ENCODE measurements at regions not wholly inside any gene's neighbourhood (a gene's known extent, or its start where the extent isn't known, plus 50 kb on each side); places are given as distances from the start of the nearest gene placed in this dataset.

DNA sequence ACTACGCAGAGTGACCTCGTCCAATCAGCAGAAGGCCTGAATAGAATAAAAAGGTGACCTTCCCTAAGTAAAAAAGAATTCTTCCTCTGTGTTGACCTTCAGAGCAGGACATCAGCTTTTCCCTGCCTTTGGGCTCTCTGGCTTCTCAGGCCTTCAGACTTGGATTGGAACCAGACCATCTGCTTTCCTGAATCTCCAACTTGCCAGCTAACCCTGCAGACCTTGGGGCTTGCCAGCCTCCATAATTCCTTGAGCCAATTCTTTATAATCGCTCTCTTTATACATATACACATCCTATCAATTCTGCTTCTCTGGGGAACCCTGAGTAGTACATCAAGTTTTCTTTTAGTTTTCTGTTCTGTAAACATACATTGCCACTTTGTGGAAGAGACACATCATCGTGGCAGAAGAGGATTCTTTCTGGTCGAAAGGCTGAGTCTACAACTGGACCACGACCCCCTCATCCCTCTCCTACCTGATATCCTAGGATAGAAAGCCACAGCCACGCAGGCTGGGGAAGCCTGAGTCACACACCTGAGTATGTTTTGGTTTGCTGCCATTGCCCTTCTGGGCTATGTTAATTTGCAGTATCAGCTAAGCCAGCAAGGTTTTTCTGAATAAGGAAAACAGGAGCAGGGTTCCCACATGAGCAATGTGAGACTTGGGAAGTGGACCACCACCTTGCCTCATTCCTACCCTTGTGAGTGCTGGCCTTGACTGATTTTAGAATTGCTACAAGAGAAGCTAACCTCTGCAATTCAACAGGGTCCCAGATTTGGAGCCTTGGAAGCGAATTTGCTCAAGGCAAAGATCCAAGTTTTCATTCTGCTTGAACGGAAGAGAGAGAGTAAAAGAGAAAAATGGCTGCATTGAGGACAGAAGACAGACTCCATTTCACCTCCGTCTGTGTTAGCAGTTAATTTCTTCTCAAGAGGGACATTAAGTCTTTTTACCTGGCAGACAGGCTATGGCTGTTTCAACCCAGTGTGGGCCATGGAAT is 445.2 kb upstream of the FZD8 start:
- in situ Hi-C loops (cut with HindIII; ENCODE audit: low pct_unique_long_range_greater_than_20kb, low sequenced_read_pairs): no loop called here
- no peak for DNase-seq (ENCODE audit: low read depth, low spot score)

DNA sequence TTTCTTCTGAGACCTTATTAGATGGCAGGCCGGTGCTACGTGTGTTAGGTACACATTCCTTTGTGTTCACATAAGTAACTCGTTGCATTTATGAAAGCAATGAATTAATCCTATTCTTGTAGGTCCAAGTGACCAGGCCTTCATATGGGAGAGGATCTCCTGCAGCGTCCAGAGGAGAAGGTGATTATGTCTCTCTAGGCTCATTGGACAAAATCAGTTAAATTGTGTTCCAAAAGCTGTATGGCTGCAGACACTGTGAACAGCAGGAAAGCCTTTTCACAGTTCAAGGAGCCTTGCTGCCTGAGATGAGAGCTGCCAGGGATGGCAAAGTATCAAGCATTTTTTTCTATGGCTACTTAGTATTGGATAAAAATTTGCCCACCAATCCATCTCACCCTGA is 433.1 kb upstream of the FZD8 start:
- no peak for DNase-seq (ENCODE audit: low read depth, low spot score)
- in situ Hi-C loops (cut with HindIII; ENCODE audit: low pct_unique_long_range_greater_than_20kb, low sequenced_read_pairs): no loop called here

DNA sequence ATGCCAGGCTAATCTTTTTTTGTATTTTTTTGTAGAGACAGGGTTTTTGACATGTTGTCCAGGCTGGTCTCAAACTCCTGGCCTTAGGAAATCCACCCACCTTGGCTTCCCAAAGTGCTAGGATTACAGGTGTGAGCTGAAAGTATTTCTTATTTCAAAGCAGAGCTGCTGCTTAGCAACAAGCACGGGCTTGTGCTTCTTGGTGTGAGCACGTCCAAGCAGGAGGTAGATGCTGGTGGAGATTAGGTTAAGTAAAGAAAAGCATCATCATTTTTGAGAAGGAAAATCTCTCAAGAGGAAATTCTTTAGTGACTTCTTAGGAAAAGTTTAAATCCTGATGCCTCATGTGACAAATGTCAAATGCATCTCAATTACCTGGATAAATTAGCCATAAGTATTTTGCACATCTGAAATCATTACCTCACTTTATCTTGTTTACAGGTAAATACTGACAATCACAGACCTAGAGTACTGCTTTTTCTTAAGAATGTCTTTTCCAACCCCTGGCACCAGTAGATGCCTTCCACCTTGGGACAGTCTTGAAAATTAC is 431.8 kb upstream of the FZD8 start:
- in situ Hi-C loops (cut with HindIII; ENCODE audit: low pct_unique_long_range_greater_than_20kb, low sequenced_read_pairs): no loop called here
- DNase-seq (ENCODE audit: low read depth, low spot score): no peak

DNA sequence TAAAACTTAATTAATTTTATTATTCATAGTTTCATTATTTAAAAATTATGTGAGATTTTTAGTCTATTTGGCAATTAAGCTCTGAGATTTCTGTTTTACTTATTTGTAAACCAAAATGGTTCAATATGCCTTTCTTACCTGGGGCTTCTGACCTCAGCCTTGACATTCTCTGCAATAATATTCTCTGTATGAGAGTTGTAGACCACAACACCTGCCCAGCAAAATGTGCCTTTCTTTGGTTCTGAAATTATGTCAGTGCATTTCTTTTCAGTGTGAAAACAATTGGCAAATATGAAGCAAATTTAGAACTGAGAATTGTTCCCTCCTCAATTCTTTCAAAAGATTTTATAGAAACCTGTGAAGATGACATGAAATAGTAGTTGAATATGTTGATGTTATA is 426.4 kb upstream of the FZD8 start:
- in situ Hi-C loops (cut with HindIII; ENCODE audit: low pct_unique_long_range_greater_than_20kb, low sequenced_read_pairs): no loop called here
- DNase-seq (ENCODE audit: low read depth, low spot score): no peak

DNA sequence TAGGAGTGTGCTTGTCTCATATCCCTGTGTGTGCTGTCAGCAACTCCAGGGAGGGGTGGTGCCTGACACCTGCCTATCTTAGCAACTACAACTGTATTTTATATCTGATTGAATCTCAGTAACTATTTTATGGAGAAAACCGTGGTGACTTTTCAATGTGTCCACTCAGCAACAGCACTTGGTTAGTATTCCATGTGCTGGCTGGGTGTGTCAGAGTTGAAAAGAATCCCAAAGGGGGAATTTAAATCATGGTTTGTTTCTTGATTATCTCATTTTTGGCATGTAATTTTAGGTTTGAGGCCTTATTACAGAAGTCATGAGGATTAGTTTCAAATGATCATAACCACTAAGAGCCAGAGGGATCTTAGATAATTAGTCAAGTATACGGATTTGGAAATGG is 425.7 kb upstream of the FZD8 start:
- DNase-seq (ENCODE audit: low read depth, low spot score): no peak
- in situ Hi-C loops (cut with HindIII; ENCODE audit: low pct_unique_long_range_greater_than_20kb, low sequenced_read_pairs): no loop called here

DNA sequence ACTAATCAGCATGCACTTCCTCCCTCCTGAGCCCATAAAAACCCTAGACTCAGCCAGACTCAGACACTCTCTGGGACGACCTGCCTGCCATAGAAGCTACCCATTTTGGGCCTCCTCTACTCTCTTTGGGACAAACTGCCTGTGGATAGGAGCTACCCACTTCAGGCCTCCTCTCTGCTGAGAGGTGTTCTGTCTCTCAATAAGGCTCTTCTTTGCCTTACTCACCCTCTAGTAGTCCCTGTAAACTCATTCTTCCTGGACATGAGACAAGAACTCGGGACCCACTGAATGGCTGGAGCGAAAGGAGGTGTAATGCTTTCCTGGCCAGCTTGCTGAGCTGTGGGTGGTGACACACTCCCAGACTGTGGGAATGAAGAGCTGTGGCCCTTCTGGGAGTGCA is 424.8 kb upstream of the FZD8 start:
- in situ Hi-C loops (cut with HindIII; ENCODE audit: low pct_unique_long_range_greater_than_20kb, low sequenced_read_pairs): no loop called here
- DNase-seq (ENCODE audit: low read depth, low spot score): no peak

DNA sequence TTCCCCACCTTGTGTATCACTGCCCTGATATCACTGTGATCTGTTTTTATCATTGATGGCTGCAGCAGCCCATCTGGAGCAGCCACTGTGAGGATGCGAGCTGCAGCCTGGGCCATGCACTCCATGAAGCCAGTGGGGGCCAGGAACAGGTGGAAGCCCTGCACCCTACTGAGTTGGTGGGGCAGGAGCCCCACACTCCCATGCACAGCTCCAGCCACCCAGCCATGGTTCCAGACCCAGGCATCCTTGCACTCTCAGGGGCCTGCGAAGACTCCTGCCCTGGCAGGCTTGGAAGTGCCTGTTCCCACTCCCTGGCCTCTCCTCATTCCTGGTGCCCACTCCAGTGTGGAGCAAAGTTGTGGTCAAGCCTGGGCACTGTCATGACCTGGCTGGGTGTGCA is 424.0 kb upstream of the FZD8 start:
- in situ Hi-C loops (cut with HindIII; ENCODE audit: low pct_unique_long_range_greater_than_20kb, low sequenced_read_pairs): no loop called here

DNA sequence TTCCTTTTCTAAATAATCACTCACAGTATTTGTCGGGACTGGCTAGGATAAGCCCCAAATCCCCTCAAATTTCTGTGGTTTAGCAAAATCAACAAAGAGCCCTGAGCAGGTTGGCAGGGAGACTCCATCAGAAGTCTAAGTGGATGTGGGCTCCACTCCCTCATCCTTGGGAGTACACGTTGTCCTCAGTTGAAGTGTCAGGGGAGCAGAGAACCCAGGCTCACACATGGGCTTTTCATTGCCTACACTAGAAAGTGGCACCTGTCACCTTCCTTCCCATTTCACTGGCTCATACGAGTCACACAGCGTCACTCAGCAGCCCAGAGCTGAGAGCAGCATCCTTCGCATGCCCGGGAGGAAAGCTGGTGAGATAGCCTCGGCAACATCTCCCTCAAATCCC is 421.3 kb upstream of the FZD8 start:
- in situ Hi-C loops (cut with HindIII; ENCODE audit: low pct_unique_long_range_greater_than_20kb, low sequenced_read_pairs): no loop called here
- DNase-seq (ENCODE audit: low read depth, low spot score): no peak

More for the DNA sequence above, 424.0 kb upstream of the FZD8 start:
- DNase-seq (ENCODE audit: low read depth, low spot score): no peak

DNA sequence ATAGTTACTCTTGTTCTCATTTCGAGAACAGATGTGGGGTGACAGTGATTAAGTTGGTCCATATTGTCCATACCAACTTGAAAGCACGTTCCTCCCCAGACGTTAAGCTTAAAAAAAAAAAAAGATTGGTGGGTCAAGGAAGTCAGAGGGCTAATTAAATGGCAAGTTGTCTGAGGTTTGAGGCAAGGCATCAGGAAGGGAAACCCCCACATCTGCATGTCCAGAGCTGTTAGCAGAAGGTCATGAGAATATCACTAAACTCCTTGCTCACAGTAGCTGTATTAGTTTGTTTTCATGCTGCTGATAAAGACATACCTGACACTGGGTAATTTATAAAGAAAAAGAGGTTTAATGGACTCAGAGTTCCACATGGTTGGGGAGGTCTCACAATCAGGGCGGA is 415.6 kb upstream of the FZD8 start:
- no peak for DNase-seq (ENCODE audit: low read depth, low spot score)
- in situ Hi-C loops (cut with HindIII; ENCODE audit: low pct_unique_long_range_greater_than_20kb, low sequenced_read_pairs): no loop called here

DNA sequence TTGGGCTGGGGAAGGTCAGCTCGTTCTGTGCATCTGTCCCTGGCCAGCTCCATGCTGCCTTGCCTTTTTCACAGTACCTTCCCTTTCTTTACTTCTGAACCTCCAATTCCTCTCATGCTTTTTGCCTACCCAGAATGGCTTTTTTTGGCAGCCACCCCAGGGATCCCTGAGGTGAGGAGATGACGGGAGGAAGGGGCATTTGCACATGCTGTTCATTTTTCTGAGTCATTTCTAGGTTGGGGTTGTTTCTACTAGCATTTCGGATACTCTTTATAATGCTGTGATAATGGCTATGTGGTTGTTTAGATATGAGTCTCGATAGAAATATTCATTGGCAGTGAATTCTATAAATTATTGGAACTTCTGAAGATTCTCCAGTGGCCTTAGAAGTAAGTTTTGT is 415.1 kb upstream of the FZD8 start:
- DNase-seq (ENCODE audit: low read depth, low spot score): no peak
- in situ Hi-C loops (cut with HindIII; ENCODE audit: low pct_unique_long_range_greater_than_20kb, low sequenced_read_pairs): no loop called here

DNA sequence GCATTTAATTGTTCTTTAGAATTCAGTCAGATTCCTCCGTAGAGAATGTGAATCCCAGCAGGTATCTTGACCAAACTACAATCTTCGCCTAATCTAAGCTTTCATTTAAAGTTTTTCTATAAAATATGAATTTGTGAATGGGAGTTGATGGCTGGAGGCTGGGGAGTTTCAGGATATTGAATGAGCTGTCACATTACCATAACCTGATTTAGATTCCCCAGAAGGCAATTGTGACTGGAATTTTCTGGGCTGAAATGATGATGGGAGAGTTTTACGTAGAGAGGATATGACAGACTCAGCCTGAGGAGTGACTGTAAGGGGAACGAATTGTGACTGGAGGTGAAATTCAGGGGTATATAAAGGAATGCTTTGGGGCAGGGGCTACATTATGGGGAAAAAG is 411.7 kb upstream of the FZD8 start:
- in situ Hi-C loops (cut with HindIII; ENCODE audit: low pct_unique_long_range_greater_than_20kb, low sequenced_read_pairs): no loop called here
- DNase-seq (ENCODE audit: low read depth, low spot score): no peak

DNA sequence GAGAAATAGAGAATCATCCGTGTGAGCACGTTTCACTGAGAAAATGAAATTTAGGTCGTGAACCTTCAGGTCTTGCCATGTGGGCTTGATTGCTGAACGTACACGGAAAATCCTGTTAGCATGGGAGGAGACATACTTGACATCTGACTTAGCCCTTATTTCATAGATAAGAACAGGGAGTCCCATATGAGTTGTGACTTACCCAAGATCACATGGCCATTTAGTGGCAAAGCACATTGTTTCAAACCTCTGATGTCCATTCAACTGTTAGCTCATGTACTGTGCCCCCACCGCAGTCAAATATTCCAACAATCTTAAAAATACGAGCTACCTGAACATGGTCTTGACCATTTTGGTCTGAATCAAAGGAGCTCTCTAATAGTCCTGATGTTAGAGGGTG is 411.2 kb upstream of the FZD8 start:
- DNase-seq (ENCODE audit: low read depth, low spot score): no peak
- in situ Hi-C loops (cut with HindIII; ENCODE audit: low pct_unique_long_range_greater_than_20kb, low sequenced_read_pairs): no loop called here

DNA sequence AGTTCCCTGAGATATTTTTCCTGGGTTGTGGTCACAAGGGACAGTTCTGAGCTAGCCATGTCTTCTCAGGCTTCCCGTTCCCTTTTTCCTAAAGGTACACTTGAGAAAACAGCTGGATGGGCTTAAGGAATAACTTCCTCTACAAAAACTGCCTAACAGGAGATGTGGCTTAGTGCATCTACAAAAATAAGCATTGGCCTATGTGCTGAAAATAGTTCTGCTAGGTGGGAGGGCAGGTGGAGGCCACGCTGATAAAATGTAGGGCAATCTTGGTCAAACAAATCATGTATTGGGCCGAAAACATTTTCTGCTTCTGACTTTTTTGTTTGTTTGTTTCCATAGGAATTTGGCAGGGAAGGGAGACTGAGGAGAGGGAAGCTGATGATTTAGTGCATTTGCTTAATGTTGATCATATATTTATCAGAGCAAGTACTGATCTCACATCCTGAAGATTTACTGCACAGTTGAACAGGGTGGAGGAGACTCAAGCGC is 409.4 kb upstream of the FZD8 start:
- no peak for DNase-seq (ENCODE audit: low read depth, low spot score)
- in situ Hi-C loops (cut with HindIII; ENCODE audit: low pct_unique_long_range_greater_than_20kb, low sequenced_read_pairs): no loop called here

DNA sequence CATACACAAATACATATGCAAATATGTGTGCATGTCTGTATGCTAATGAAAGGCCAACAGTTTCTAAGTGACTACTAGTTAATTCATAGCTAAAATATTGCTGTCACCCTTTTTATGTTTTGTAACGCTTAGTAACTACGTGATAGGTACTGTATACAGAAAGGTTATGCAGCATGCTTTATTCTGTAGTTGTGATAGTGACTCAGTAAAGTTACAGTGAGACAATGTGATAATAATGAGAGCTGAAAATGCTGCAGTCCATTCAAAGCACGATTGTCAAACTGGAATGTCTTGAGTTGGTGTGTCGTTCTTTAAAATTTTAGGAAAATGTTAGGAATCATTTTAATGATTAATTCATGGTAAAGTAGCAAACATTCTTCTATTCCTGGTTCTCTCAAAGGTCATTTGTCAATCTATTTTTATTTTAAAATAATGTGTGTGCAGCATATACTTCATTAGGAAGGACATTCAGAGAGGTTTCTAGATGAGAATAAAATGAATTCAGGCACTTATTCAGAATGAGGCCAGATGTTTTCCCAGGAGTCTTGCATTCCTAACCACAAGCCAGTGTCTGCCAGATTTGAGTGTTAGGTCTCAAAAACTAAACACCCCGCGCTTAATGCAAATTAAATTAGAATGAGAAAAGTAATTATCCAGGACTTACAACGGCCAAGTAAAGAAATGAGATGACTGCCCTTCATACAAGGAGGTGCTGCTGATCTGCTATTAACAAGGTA is 408.8 kb upstream of the FZD8 start:
- in situ Hi-C loops (cut with HindIII; ENCODE audit: low pct_unique_long_range_greater_than_20kb, low sequenced_read_pairs): no loop called here

DNA sequence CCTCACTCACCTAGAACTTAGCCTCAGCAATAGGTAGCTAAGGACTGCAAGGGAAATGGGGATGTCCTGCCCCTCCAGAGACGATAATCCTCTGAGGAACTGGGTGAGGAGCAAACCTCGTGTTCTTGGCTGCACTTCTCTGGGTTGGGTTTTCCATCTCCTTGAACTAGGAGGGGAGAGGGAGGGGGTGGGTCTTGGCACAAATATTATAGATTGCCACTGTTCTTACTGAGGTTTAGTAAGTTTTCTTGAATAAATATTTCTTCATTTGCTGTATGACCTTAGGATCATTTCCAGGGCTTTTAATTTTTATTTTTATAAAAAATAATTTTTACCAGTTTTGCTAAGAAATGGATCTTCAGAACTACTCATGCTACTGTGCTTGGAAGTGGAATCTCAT is 406.7 kb upstream of the FZD8 start:
- in situ Hi-C loops (cut with HindIII; ENCODE audit: low pct_unique_long_range_greater_than_20kb, low sequenced_read_pairs): no loop called here
- no peak for DNase-seq (ENCODE audit: low read depth, low spot score)

More for the DNA sequence above, 408.8 kb upstream of the FZD8 start:
- DNase-seq (ENCODE audit: low read depth, low spot score): no peak

DNA sequence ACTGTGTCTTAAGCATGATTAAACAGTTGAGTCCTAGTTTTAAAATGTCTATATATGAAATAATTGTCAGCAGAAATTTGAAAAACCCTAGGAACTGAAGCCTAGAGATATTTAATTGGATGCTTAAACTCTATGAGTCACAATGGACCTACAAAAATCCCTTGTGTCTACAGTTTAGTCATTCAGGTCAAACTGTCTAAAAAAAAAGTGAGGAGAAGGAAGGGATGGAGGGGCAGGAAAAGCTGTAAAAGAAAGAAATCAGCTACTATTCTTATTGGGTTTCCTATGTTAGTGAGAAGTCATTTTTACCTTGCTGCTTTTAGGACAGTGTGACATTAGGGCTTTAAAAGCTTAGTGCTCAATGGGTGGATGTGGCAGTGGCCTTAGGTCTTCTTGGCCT is 406.1 kb upstream of the FZD8 start:
- in situ Hi-C loops (cut with HindIII; ENCODE audit: low pct_unique_long_range_greater_than_20kb, low sequenced_read_pairs): no loop called here
- no peak for DNase-seq (ENCODE audit: low read depth, low spot score)

DNA sequence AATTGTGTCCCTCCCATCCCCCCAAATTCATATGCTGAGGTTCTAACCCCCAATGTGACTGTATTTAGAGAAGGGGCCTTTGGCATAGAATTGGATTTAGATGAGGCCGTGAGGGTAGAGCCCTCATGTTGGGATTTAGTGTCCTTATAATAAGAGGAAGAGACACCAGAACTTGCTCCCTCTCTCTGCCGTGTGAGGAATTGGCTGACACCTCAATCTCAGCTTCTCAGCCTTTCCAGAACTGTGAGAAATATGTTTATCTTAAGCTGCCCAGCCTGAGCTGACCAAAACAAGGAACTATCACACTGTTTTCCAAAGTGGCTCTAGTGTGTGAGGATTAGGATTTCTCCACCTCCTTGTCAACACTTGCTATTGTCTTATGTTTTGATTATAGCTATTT is 400.0 kb upstream of the FZD8 start:
- DNase-seq (ENCODE audit: low read depth, low spot score): peak; percentile 15
- in situ Hi-C loops (cut with HindIII; ENCODE audit: low pct_unique_long_range_greater_than_20kb, low sequenced_read_pairs): no loop called here

DNA sequence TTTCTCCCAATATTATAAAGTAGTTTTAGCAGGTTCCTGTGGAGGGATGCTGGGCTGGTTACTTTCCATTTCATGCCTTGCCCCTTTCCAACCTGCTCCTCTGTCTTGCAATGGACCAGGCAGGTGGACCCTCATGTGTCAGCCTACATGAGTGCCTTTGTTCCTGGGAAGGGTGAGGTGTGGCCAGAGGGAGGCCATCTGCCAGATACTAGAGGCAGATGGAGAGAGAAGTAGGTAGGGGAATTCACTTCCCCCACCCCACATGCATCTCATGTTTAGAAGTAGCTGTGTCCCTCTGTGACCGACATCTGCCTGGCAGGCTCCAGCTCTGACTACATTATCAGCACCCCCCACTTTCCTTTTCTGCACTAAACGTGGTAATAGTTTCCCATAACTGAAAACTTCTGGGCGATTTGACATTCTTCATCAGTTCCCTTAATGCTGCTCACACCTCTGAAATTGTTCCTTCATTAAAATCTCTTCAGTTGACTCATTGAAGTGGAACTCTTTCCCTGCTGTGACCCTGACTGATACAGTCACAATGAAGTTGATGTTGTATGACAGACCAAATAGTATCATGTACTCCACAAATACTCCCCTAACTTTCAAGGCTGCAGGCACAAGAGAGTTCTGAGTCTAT is 396.3 kb upstream of the FZD8 start:
- in situ Hi-C loops (cut with HindIII; ENCODE audit: low pct_unique_long_range_greater_than_20kb, low sequenced_read_pairs): no loop called here
- DNase-seq (ENCODE audit: low read depth, low spot score): no peak
